ENCODE measurements at regions not wholly inside any gene's neighbourhood (a gene's known extent, or its start where the extent isn't known, plus 50 kb on each side); places are given as distances from the start of the nearest gene placed in this dataset.
A peak's percentile ranks its signal among the peaks of the same experiment; 100 is the strongest.

DNA sequence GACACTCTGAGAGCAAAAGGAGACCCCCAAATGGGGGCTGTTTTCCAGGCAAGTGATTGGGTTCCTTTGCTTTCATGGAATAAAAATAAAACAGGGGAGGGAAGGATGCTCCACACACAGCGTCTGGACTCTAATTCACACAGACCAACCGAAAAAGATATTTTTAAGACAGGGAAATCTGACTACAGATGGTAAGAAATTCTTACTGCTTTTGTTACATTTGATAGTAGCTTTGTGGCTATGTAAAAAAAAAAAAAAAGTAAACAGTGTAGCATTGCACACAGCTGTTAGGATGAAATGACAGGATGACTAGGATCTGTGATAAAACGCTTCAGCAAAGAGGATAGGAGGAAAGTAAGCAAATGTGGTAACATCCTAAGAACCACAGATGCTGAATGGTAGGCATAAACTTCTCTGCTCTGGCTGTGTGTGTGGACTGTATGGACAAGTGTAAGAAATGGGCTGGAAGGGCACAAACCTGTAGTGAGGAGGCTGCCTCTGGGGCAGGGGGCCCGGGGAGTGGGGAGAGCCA, 207.6 kb downstream of the ANAPC1 start:
- TF ChIP-seq RFX5 (IDR thresholded peaks at IDR 0.05; ENCODE audit: low read depth, low read length) (no peak), MXI1 (IDR thresholded peaks at IDR 0.05; ENCODE audit: borderline replicate concordance, low read depth, low read length) (no peak), POLR2A (IDR thresholded peaks at IDR 0.05; ENCODE audit: low read depth, low read length) (no peak), CEBPB (IDR thresholded peaks at IDR 0.05; ENCODE audit: low read depth, low read length) (peak; percentile 24; the same call in 1 of the 2 replicates), BHLHE40 (IDR thresholded peaks at IDR 0.05; ENCODE audit: low read depth, low read length) (no peak), SMC3 (IDR thresholded peaks at IDR 0.05; ENCODE audit: low read depth, low read length) (no peak)
- TF ChIP-seq, protein P1, sequence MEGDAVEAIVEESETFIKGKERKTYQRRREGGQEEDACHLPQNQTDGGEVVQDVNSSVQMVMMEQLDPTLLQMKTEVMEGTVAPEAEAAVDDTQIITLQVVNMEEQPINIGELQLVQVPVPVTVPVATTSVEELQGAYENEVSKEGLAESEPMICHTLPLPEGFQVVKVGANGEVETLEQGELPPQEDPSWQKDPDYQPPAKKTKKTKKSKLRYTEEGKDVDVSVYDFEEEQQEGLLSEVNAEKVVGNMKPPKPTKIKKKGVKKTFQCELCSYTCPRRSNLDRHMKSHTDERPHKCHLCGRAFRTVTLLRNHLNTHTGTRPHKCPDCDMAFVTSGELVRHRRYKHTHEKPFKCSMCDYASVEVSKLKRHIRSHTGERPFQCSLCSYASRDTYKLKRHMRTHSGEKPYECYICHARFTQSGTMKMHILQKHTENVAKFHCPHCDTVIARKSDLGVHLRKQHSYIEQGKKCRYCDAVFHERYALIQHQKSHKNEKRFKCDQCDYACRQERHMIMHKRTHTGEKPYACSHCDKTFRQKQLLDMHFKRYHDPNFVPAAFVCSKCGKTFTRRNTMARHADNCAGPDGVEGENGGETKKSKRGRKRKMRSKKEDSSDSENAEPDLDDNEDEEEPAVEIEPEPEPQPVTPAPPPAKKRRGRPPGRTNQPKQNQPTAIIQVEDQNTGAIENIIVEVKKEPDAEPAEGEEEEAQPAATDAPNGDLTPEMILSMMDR (conservative IDR thresholded peaks at IDR 0.05; ENCODE audit: low read depth, low read length): no peak
- TF ChIP-seq, protein P2, sequence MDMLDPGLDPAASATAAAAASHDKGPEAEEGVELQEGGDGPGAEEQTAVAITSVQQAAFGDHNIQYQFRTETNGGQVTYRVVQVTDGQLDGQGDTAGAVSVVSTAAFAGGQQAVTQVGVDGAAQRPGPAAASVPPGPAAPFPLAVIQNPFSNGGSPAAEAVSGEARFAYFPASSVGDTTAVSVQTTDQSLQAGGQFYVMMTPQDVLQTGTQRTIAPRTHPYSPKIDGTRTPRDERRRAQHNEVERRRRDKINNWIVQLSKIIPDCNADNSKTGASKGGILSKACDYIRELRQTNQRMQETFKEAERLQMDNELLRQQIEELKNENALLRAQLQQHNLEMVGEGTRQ (IDR thresholded peaks at IDR 0.05; ENCODE audit: low read depth, low read length): no peak
